Liver (tissue), 3 donors: ENCODE measurements at regions not wholly inside any gene's neighbourhood (a gene's known extent, or its start where the extent isn't known, plus 50 kb on each side); places are given as distances from the start of the nearest gene placed in this dataset.

Experiments
- EGR1 ChIP-seq, 2 donors: IDR thresholded peaks; 2 replicates each; pipeline ENCODE4 v1.6.1; 2016 to 2018; ENCODE audit warnings: antibody characterized with exemption in 2 of 2, low read depth in 2 of 2
- FOXA1 ChIP-seq: IDR thresholded peaks from 2 replicates; pipeline ENCODE4 v1.6.1; 2016; ENCODE audit warnings: antibody characterized with exemption
- GABPA ChIP-seq, 2 donors: IDR thresholded peaks in 1 of 2; conservative IDR thresholded peaks in 1 of 2; 2 replicates each; pipeline ENCODE4 v1.6.1; 2016; ENCODE audit warnings: antibody characterized with exemption in 2 of 2, mild to moderate bottlenecking in 1 of 2, moderate library complexity in 1 of 2
- JUND ChIP-seq, 2 donors: IDR thresholded peaks; 2 replicates each; pipeline ENCODE4 v1.6.1; 2016; ENCODE audit warnings: antibody characterized with exemption in 2 of 2
- RAD21 ChIP-seq, 2 donors: IDR thresholded peaks; 2 replicates each; pipeline ENCODE4 v1.6.1; 2016; ENCODE audit warnings: antibody characterized with exemption in 2 of 2, mild to moderate bottlenecking in 2 of 2
- REST ChIP-seq: IDR thresholded peaks from 2 replicates; pipeline ENCODE4 v1.6.1; 2016; ENCODE audit warnings: antibody characterized with exemption, mild to moderate bottlenecking
- TAF1 ChIP-seq: conservative IDR thresholded peaks from 2 replicates; pipeline ENCODE4 v1.6.1; 2016; ENCODE audit warnings: antibody characterized with exemption, mild to moderate bottlenecking
- YY1 ChIP-seq: IDR thresholded peaks from 2 replicates; pipeline ENCODE4 v1.6.1; 2016; ENCODE audit warnings: antibody characterized with exemption, mild to moderate bottlenecking
- TF ChIP-seq, protein P1 (sequence below): fragments of 150-350 bp; IDR thresholded peaks from 2 replicates; pipeline ENCODE4 v1.5.1; 2017; ENCODE audit warnings: improper control_type of control experiment, low read depth, low read length; ENCODE audit not compliant: missing input control
- donor health status: healthy.
- donor health status: healthy.

DNA sequence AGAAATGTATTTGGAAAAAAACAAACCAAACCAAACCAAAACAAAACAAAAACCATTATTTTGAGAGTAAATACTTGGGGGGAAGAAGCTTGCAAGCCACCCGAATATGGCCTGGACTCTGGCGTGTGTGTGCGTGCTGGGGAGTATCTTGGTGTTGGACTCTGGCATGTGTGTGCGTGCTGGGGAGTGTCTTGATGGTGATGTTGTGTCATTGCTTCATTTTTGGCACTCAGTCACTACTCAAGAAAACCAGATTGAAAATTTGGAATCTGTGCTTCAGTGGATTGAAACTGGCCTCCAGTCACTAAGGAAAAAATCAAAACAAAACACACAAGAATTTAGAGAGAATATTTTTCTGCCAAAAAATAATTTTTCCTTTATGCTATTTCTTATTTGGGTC, 76.1 kb downstream of the ARRDC3 start:
- TF ChIP-seq REST (no peak), JUND (IDR thresholded peaks at IDR 0.05) (no peak), RAD21 (IDR thresholded peaks at IDR 0.05) (no peak), EGR1 (IDR thresholded peaks at IDR 0.05; ENCODE audit: low read depth in 2 of 2) (no peak), FOXA1 (no peak), GABPA (IDR thresholded peaks at IDR 0.05 in 1 of 2, conservative IDR thresholded peaks at IDR 0.05 in 1 of 2) (no peak), YY1 (no peak), TAF1 (no peak)
- TF ChIP-seq, protein P1, sequence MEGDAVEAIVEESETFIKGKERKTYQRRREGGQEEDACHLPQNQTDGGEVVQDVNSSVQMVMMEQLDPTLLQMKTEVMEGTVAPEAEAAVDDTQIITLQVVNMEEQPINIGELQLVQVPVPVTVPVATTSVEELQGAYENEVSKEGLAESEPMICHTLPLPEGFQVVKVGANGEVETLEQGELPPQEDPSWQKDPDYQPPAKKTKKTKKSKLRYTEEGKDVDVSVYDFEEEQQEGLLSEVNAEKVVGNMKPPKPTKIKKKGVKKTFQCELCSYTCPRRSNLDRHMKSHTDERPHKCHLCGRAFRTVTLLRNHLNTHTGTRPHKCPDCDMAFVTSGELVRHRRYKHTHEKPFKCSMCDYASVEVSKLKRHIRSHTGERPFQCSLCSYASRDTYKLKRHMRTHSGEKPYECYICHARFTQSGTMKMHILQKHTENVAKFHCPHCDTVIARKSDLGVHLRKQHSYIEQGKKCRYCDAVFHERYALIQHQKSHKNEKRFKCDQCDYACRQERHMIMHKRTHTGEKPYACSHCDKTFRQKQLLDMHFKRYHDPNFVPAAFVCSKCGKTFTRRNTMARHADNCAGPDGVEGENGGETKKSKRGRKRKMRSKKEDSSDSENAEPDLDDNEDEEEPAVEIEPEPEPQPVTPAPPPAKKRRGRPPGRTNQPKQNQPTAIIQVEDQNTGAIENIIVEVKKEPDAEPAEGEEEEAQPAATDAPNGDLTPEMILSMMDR, result no peak
